ENCODE measurements at regions not wholly inside any gene's neighbourhood (a gene's known extent, or its start where the extent isn't known, plus 50 kb on each side); places are given as distances from the start of the nearest gene placed in this dataset.
A peak's percentile ranks its signal among the peaks of the same experiment; 100 is the strongest.

- in situ Hi-C loops (cut with MboI) = no loop called here
- no peaks in the 10 kb centered on the region for H3K79me2 ChIP-seq (ENCODE audit: insufficient read depth)
- H3K27me3 ChIP-seq (replicated peaks; ENCODE audit: insufficient read depth) = no peaks in the 10 kb centered on the region
- H3K27ac ChIP-seq = no peak overlapping the region
- H3K4me1 ChIP-seq (ENCODE audit: insufficient read depth) = peaks cover 42% of the 10 kb centered on the region
- H3K36me3 ChIP-seq (ENCODE audit: low read depth) = no peaks in the 10 kb centered on the region
- H3K9me2 ChIP-seq (ENCODE audit: insufficient read depth) = no peaks in the 10 kb centered on the region
- 0 out of 2 replicates have a peak overlapping the region, but pooled peaks have one; percentile 3 for H2AFZ ChIP-seq
- WGBS, 2 experiments (ENCODE audit: low coverage in 1 of 2, low lambda C conversion rate in 2 of 2, missing lambda C conversion rate in 2 of 2) = 42 to 56% methylated on average over 3 of the region's 3 CpGs
- H3K4me3 ChIP-seq = no peak overlapping the region
- H3K9ac ChIP-seq = no peak overlapping the region
- H3K9me3 ChIP-seq (ENCODE audit: low read depth) = no peaks in the 10 kb centered on the region
- TF ChIP-seq EZH2 (IDR thresholded peaks at IDR 0.05; ENCODE audit: insufficient read depth, poor library complexity, severe bottlenecking) (no peak), EZH2phosphoT487 (IDR thresholded peaks at IDR 0.05; ENCODE audit: insufficient read depth, low read depth) (no peak)
- H3K4me2 ChIP-seq (ENCODE audit: unreplicated experiment) = no peak overlapping the region
- peaks cover 25% of the 10 kb centered on the region for H3F3A ChIP-seq (ENCODE audit: insufficient read depth)
- no peaks in the 10 kb centered on the region for H4K20me1 ChIP-seq (ENCODE audit: insufficient read depth)
- no peak for DNase-seq
Observed at GRCh38 chr3:168881804-168882203, 781.7 kb downstream of the MECOM start.

- H3K9me3 ChIP-seq (ENCODE audit: low read depth) = no peaks in the 10 kb centered on the region
- peaks cover 6% of the 10 kb centered on the region; the same call in 1 of the 2 replicates for H3F3A ChIP-seq (ENCODE audit: insufficient read depth)
- no peak overlapping the region for H3K9ac ChIP-seq
- H3K27me3 ChIP-seq (replicated peaks; ENCODE audit: insufficient read depth) = no peaks in the 10 kb centered on the region
- H3K4me3 ChIP-seq = no peak overlapping the region
- WGBS, 2 experiments (ENCODE audit: low coverage in 1 of 2, low lambda C conversion rate in 2 of 2, missing lambda C conversion rate in 2 of 2) = 71 to 83% methylated on average over 1 of the region's 1 CpG
- H3K9me2 ChIP-seq (ENCODE audit: insufficient read depth) = no peaks in the 10 kb centered on the region
- DNase-seq = peak; percentile 60
- no peaks in the 10 kb centered on the region for H3K79me2 ChIP-seq (ENCODE audit: insufficient read depth)
- TF ChIP-seq EZH2phosphoT487 (IDR thresholded peaks at IDR 0.05; ENCODE audit: insufficient read depth, low read depth) = no peak
- no peak for TF ChIP-seq EZH2 (IDR thresholded peaks at IDR 0.05; ENCODE audit: insufficient read depth, poor library complexity, severe bottlenecking)
- no peaks in the 10 kb centered on the region for H4K20me1 ChIP-seq (ENCODE audit: insufficient read depth)
- peak overlapping the region; percentile 10 for H3K4me2 ChIP-seq (ENCODE audit: unreplicated experiment)
- H3K4me1 ChIP-seq (ENCODE audit: insufficient read depth) = peaks cover 21% of the 10 kb centered on the region
- H3K27ac ChIP-seq = no peak overlapping the region
- in situ Hi-C loops (cut with MboI) = no loop called here
- H3K36me3 ChIP-seq (ENCODE audit: low read depth) = no peaks in the 10 kb centered on the region
- no peak overlapping the region for H2AFZ ChIP-seq
Observed at GRCh38 chr3:168878655-168879054, 782.9 kb upstream of the GOLIM4 start.

GRCh38 chr3:168877899-168878298 lies 782.2 kb upstream of the GOLIM4 start:
- H3F3A ChIP-seq (ENCODE audit: insufficient read depth) = peaks cover 6% of the 10 kb centered on the region; the same call in 1 of the 2 replicates
- H3K36me3 ChIP-seq (ENCODE audit: low read depth) = no peaks in the 10 kb centered on the region
- in situ Hi-C loops (cut with MboI) = no loop called here
- 88 to 93% methylated on average over 1 of the region's 1 CpG for WGBS, 2 experiments (ENCODE audit: low coverage in 1 of 2, low lambda C conversion rate in 2 of 2, missing lambda C conversion rate in 2 of 2)
- TF ChIP-seq EZH2 (IDR thresholded peaks at IDR 0.05; ENCODE audit: insufficient read depth, poor library complexity, severe bottlenecking) (no peak), EZH2phosphoT487 (IDR thresholded peaks at IDR 0.05; ENCODE audit: insufficient read depth, low read depth) (no peak)
- no peak overlapping the region for H3K9ac ChIP-seq
- DNase-seq = no peak
- H3K79me2 ChIP-seq (ENCODE audit: insufficient read depth) = no peaks in the 10 kb centered on the region
- no peak overlapping the region for H3K27ac ChIP-seq
- no peaks in the 10 kb centered on the region for H3K27me3 ChIP-seq (replicated peaks; ENCODE audit: insufficient read depth)
- no peaks in the 10 kb centered on the region for H4K20me1 ChIP-seq (ENCODE audit: insufficient read depth)
- no peak overlapping the region for H3K4me3 ChIP-seq
- no peak overlapping the region for H2AFZ ChIP-seq
- H3K9me2 ChIP-seq (ENCODE audit: insufficient read depth) = no peaks in the 10 kb centered on the region
- H3K4me2 ChIP-seq (ENCODE audit: unreplicated experiment) = no peak overlapping the region
- H3K4me1 ChIP-seq (ENCODE audit: insufficient read depth) = peaks cover 18% of the 10 kb centered on the region
- no peaks in the 10 kb centered on the region for H3K9me3 ChIP-seq (ENCODE audit: low read depth)

- H3K79me2 ChIP-seq (ENCODE audit: insufficient read depth) = no peaks in the 10 kb centered on the region
- H3K9me2 ChIP-seq (ENCODE audit: insufficient read depth) = no peaks in the 10 kb centered on the region
- no peak overlapping the region for H3K4me3 ChIP-seq
- no peaks in the 10 kb centered on the region for H3K27me3 ChIP-seq (replicated peaks; ENCODE audit: insufficient read depth)
- no peak overlapping the region for H3K4me2 ChIP-seq (ENCODE audit: unreplicated experiment)
- 74 to 83% methylated on average over 4 of the region's 4 CpGs for WGBS, 2 experiments (ENCODE audit: low coverage in 1 of 2, low lambda C conversion rate in 2 of 2, missing lambda C conversion rate in 2 of 2)
- no peak overlapping the region for H2AFZ ChIP-seq
- H3K36me3 ChIP-seq (ENCODE audit: low read depth) = no peaks in the 10 kb centered on the region
- peaks cover 6% of the 10 kb centered on the region; the same call in 1 of the 2 replicates for H3F3A ChIP-seq (ENCODE audit: insufficient read depth)
- no peak for DNase-seq
- H3K27ac ChIP-seq = no peak overlapping the region
- no peaks in the 10 kb centered on the region for H4K20me1 ChIP-seq (ENCODE audit: insufficient read depth)
- no peak overlapping the region for H3K9ac ChIP-seq
- in situ Hi-C loops (cut with MboI) = no loop called here
- TF ChIP-seq EZH2 (IDR thresholded peaks at IDR 0.05; ENCODE audit: insufficient read depth, poor library complexity, severe bottlenecking) (no peak), EZH2phosphoT487 (IDR thresholded peaks at IDR 0.05; ENCODE audit: insufficient read depth, low read depth) (no peak)
- H3K9me3 ChIP-seq (ENCODE audit: low read depth) = no peaks in the 10 kb centered on the region
- peaks cover 11% of the 10 kb centered on the region for H3K4me1 ChIP-seq (ENCODE audit: insufficient read depth)
Observed at GRCh38 chr3:168876346-168877035, 780.8 kb upstream of the GOLIM4 start.

Measured in GM23248 (cell line).